ENCODE measurements at regions not wholly inside any gene's neighbourhood (a gene's known extent, or its start where the extent isn't known, plus 50 kb on each side); places are given as distances from the start of the nearest gene placed in this dataset.

DNA sequence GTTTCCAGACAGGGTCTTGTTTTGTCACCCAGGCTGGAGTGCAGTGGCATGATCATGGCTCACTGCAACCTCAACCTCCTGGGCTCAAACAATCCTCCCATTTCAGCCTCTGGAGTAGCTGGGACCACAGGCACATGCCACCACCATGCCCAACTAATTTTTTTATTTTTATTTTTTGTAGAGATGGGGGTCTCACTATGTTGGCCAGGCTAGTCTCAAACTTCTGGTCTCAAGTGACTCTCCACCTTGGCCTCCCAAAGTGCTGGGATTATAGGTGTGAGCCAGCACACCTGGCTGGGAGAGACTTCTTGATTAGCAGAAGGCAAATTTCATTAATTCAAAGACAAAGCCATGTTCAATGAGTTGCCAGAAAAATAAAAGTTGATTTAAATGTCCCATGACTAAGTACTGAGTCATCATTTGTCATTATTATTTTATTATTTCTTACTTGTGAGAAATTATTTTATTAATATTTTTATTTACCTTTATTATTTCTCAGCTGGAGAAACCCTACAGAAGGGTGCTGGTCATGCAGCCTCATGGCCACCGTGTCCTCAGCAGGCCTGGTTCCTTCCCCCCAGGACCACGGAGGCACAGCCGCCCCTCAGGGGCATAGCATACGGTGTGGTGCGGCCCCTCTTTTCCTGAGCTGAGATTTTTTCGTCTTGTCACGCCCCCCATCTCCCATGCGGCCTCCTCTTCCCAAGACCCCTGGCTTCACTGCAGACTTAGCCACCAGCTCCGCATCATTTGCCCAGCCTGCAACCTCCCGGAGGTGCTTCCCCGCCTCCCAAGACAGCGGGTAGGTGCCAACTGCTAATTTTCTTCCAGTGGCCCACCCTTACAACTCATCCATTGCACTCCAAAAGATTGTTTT, 55.3 kb upstream of the SIM2 start:
- TF ChIP-seq CTCF (IDR thresholded peaks at IDR 0.05; ENCODE audit: low read depth, low read length): no peak
- no peak for TF ChIP-seq EZH2phosphoT487 (IDR thresholded peaks at IDR 0.05; ENCODE audit: low read depth)
